Kidney (tissue), 13 donors: ENCODE measurements at regions not wholly inside any gene's neighbourhood (a gene's known extent, or its start where the extent isn't known, plus 50 kb on each side); places are given as distances from the start of the nearest gene placed in this dataset.

Experiments used
- DNase-seq, 5 donors: peaks; one replicate each; pipeline ENCODE4 v3.0.0-alpha.2; 2013 to 2020
- FAIRE-seq: peaks from 2 replicates; lab custom pipeline; 2012; peaks lifted over from hg19 to GRCh38; lab: Jason Lieb, UNC
- H3K27ac ChIP-seq, 2 donors: one replicate each; pipeline ENCODE4 v1.7.0; 2013; ENCODE audit warnings: low read depth in 2 of 2, low read length in 2 of 2, inconsistent platforms in 1 of 2
- H3K27me3 ChIP-seq: one replicate; pipeline ENCODE4 v1.7.1; 2013; ENCODE audit warnings: low read length, inconsistent platforms; ENCODE audit not compliant: control insufficient read depth, insufficient read depth
- H3K36me3 ChIP-seq, 3 donors: one replicate each; pipeline versions ENCODE4 v1.7.0 to v1.7.1; 2013; ENCODE audit warnings: low read length in 3 of 3, control low read depth in 1 of 3, inconsistent platforms in 1 of 3; ENCODE audit not compliant: insufficient read depth in 3 of 3, control insufficient read depth in 2 of 3
- H3K4me1 ChIP-seq, 3 donors: one replicate each; pipeline versions ENCODE4 v1.7.0 to v1.7.1; 2013; ENCODE audit warnings: low read length in 3 of 3, inconsistent platforms in 1 of 3, low read depth in 1 of 3; ENCODE audit not compliant: control insufficient read depth in 2 of 3, insufficient read depth in 2 of 3
- H3K4me3 ChIP-seq, 3 donors: one replicate each; pipeline versions ENCODE4 v1.7.0 to v1.8.1; 2013; ENCODE audit warnings: low read length in 3 of 3, control low read depth in 1 of 3, inconsistent platforms in 1 of 3
- H3K9ac ChIP-seq, 3 donors: one replicate each; pipeline versions ENCODE4 v1.7.0 to v1.7.1; 2013; ENCODE audit warnings: low read length in 3 of 3, control low read depth in 1 of 3, inconsistent platforms in 1 of 3
- H3K9me3 ChIP-seq, 3 donors: one replicate each; pipeline versions ENCODE4 v1.7.0 to v1.7.1; 2013; ENCODE audit warnings: low read length in 3 of 3, control low read depth in 1 of 3, inconsistent platforms in 1 of 3; ENCODE audit not compliant: control insufficient read depth in 2 of 3, insufficient read depth in 1 of 3
- intact Hi-C: fragments of 100-400 bp; cut with DNase I; formaldehyde crosslinking; loops from one replicate; pipeline ENCODE4 v1.11.1; 2022
- TF ChIP-seq, protein P1 (sequence below): IDR thresholded peaks from 3 replicates; pipeline ENCODE4 v1.5.1; 2012; ENCODE audit warnings: mild to moderate bottlenecking, moderate library complexity, borderline replicate concordance; ENCODE audit not compliant: insufficient read depth; ENCODE audit errors: extremely low read depth
- donor health status: control.
- donor health status: control.
- donor health status: control.
- donor health status: control.
- donor health status: control.
- donor health status: DM: yes; HTN: yes; CAD: no.
- donor health status: Normal renal cell carcinoma (clear cell type).

- DNase-seq: peak in 1 of 5 donors; percentile 31
- Histone ChIP-seq H3K4me3 (no peak overlapping the region), H3K36me3 (no peaks in the 10 kb centered on the region), H3K27me3 (no peaks in the 10 kb centered on the region), H3K4me1 (peaks cover 0 to 3% (median 0%) of the 10 kb centered on the region in 3 donors), H3K9me3 (peaks cover 0 to 4% (median 0%) of the 10 kb centered on the region in 3 donors), H3K9ac (no peak overlapping the region), H3K27ac (no peak overlapping the region)
- TF ChIP-seq, protein P1, sequence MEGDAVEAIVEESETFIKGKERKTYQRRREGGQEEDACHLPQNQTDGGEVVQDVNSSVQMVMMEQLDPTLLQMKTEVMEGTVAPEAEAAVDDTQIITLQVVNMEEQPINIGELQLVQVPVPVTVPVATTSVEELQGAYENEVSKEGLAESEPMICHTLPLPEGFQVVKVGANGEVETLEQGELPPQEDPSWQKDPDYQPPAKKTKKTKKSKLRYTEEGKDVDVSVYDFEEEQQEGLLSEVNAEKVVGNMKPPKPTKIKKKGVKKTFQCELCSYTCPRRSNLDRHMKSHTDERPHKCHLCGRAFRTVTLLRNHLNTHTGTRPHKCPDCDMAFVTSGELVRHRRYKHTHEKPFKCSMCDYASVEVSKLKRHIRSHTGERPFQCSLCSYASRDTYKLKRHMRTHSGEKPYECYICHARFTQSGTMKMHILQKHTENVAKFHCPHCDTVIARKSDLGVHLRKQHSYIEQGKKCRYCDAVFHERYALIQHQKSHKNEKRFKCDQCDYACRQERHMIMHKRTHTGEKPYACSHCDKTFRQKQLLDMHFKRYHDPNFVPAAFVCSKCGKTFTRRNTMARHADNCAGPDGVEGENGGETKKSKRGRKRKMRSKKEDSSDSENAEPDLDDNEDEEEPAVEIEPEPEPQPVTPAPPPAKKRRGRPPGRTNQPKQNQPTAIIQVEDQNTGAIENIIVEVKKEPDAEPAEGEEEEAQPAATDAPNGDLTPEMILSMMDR: no peak
- intact Hi-C loops: no loop called here
- FAIRE-seq: no peak
Observed at GRCh38 chr7:42314696-42315095, 77.7 kb upstream of the GLI3 start.

DNA sequence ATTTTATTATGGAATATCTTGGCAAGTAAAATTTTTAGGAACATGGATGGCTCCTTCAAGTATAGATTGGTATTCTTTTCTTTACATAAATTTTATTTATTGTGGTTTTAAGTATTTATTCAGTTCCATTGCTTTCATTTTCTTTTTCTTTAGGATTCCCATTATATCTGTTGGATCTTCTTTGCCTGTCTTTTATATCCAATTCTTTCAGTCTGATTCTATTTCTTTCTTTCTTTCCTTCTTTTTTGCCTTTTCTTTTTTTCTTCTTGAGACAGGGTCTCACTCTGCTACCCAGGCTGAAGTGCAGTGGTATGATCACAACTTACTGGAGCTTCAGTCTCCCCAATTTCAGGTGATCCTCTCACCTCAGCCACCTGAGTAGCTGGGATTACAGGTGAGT is 74.2 kb upstream of the GLI3 start:
- intact Hi-C loops: no loop called here
- no peak for FAIRE-seq
- Histone ChIP-seq H3K27ac (no peak overlapping the region), H3K36me3 (no peaks in the 10 kb centered on the region), H3K4me1 (peaks cover 0 to 3% (median 0%) of the 10 kb centered on the region in 3 donors), H3K9me3 (peaks cover 0 to 4% (median 0%) of the 10 kb centered on the region in 3 donors), H3K27me3 (no peaks in the 10 kb centered on the region), H3K4me3 (no peak overlapping the region), H3K9ac (no peak overlapping the region)
- DNase-seq: no peak
- TF ChIP-seq, protein P1: no peak

GRCh38 chr7:42292991-42293521 is 56.0 kb upstream of the GLI3 start:
- TF ChIP-seq, protein P1: no peak
- intact Hi-C loops: no loop called here
- Histone ChIP-seq H3K4me3 (no peak overlapping the region), H3K9me3 (no peaks in the 10 kb centered on the region), H3K9ac (no peak overlapping the region), H3K27me3 (no peaks in the 10 kb centered on the region), H3K27ac (no peak overlapping the region), H3K36me3 (no peaks in the 10 kb centered on the region), H3K4me1 (no peaks in the 10 kb centered on the region)
- no peak for FAIRE-seq
- DNase-seq: peak in 1 of 5 donors; percentile 18

- Histone ChIP-seq H3K27ac (no peak overlapping the region), H3K27me3 (no peaks in the 10 kb centered on the region), H3K9me3 (no peaks in the 10 kb centered on the region), H3K4me3 (no peak overlapping the region), H3K9ac (no peak overlapping the region), H3K36me3 (no peaks in the 10 kb centered on the region), H3K4me1 (no peaks in the 10 kb centered on the region)
- FAIRE-seq: no peak
- intact Hi-C loops: no loop called here
- TF ChIP-seq, protein P1: no peak
- no peak for DNase-seq
Observed at GRCh38 chr7:42289473-42289872, 52.5 kb upstream of the GLI3 start.
